ENCODE measurements at regions not wholly inside any gene's neighbourhood (a gene's known extent, or its start where the extent isn't known, plus 50 kb on each side); places are given as distances from the start of the nearest gene placed in this dataset.

DNA sequence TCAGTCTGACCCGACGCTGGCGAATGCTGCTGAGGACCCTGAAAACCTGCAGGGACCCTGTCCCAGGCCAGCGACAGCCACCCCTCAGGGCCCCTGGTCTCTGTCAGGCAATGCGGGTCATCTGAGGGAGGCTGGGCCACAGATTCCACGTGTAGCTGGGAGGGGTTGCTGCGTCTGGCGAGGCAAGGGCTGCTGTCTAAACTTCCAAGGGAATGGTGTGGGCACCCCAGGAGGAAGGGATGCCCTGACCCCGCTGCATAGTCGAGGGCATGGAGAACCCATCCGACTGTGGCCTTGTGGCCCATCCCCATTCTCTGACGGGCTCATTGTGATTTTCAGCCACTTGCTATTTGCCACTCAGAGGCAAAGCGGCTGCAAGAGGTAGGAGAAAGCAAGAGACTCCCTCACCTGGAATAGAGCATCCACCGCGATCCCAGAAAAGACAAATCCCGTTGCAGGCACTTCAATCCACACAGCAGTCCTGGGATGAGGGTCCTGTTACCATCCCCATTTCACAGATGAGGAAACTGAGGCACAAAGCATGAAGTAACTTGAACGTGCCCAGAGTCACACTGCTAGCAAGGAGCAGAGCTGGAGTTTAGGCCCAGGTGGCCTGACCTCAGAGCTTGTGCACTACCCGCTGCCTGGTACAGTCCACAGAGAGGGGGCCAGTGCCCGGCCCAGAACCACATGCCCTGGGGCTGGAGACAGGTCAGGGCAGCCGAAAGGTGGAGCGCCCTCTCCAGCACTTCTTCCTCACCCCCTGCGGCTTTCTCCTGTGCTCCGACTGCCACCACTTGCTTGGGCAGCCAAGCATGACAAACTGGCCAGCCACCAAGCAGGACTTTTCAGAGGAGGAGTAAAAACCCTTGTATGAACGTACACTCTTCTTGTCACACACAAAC is 163.8 kb upstream of the KLF14 start:
- DNase-seq (ENCODE audit: low spot score), result no peak

DNA sequence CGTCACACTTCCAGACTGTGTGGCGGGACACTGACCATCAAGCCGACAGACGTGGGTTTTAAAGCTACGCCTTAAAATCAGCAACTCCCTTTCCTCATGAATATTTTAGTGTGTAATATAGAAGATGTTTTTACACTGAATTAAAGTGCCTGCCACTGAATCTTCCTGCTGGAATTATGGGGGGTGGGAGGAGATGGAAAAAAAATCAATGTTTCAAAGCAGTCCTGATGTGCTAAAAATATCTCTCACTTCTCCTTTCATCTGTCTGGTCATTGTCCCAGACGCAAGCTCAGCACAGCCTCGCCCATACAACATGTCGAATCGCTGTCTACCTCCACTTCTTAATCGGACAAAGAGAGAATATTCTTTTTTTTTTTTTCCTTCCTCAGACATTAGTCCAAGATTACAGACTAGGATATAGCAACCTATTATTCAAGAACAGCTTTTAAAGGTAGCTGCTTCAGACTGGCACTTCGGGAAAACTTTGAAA is 165.1 kb upstream of the KLF14 start:
- no peak for DNase-seq (ENCODE audit: low spot score)

DNA sequence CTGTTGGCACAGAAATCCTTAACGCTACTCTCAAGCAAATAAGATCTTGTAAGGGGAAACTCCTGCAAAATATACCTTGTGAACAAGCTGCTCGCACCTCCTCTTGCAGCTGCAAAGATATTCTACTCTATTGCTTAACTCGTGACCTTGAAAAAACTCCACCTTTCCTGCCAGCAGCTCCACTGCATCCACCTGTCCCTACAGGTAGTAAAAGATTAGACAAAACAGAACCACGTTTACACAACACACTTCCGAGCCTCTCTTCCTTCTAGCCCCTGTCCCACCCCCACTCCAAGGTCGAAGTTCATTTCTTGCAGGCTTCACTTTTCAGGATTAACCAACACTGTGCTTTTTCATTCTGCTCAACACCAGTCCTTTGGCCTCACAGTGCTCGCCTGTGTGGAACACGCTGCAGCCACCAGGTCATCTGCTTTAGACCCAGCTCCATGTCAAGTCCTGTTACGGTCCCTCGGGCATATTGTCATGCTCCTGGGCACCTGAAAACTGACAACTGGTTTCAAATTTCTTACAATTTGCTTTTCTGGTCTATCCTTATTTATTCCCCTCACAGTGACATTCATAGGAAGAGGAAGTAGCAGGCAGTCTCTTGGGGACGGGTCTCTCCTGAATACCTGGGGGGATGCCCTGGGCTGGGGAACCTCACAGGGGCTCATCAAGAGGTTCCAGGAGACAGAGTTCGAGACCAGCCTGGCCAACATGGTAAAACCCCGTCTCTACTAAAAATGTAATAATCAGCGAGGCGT is 165.8 kb upstream of the KLF14 start:
- no peak for DNase-seq (ENCODE audit: low spot score)

DNA sequence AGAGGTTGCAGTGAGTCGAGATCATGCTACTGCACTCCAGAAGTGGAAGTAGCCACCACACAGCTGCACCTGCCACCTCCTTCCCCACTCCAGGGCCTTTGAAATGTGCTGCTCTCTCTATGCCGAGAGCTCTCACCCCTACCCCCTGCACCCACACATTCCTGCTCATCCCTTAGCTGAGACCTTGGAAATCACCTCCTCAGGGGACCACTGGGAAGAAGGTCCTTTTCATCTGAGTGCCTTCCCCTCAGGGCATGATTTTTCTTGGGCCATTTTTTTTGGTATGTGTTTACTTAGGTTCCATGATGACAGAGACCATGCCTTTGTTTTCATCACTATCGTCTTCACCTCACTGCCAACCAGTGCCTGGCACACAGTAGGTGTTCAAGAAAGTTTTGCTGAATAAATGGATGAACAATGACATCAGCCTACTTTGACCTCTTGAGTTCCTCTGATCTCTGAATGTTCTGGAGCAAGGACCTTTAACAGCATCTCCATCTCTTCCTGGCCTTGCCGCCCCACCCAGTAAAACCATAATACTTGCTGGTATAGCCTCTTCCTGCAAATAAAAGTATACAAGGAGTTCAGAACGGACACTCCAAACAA is 166.6 kb upstream of the KLF14 start:
- no peak for DNase-seq (ENCODE audit: low spot score)

DNA sequence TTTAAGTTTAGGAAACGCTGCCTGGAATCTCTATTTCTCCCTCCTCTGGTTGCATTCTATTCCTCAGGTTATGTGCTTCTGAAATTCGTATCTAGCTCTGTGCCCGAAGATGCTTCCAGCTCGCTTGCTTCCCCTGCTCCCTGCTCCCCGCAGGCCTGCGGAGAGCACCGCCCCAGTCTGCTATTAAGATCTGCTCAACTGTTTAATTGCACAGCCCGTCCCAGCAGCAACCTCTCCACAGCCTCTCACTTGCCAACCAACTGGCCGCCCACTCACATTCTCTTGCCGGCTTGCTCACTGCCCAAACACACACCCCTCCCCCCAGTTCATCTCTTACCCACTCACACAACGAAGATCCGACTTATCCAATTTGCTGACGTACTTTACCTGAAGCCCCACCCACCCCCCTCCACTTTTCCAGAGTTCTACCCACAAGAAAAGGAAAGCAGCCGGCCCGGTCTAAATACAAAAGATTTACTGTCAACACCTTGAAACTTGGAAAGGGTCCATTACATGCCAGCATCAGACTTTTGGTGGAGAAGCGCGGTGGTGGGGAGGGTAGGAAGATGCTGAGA is 167.3 kb upstream of the KLF14 start:
- DNase-seq (ENCODE audit: low spot score), result no peak

DNA sequence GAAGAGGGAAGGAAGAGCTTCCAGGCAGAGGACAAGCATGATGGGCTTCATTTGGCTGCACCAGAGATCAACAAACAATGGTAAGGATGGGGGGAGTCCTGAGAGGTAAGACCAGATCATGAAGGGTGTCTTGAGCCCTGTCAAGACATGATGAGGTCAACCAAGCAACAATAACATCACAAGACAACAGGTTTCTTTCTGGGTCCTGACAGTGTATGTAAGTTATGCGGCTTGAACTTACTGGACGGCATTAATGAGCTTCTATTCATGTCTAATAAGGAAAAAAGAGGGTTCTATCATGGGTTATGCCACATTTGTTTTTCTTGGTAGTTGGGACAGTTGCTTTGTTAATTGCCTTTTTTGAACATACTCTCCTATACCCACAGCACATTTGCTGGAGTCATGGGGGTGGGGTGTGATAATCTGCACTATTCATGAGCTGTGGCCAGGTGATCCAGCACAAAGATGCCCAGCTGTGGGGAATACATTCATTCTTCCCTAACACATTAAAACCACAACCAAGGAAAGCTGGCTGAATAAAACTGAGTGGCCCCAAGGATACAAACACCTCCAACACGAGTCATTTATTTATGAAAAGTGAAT is 168.8 kb upstream of the KLF14 start:
- no peak for DNase-seq (ENCODE audit: low spot score)

DNA sequence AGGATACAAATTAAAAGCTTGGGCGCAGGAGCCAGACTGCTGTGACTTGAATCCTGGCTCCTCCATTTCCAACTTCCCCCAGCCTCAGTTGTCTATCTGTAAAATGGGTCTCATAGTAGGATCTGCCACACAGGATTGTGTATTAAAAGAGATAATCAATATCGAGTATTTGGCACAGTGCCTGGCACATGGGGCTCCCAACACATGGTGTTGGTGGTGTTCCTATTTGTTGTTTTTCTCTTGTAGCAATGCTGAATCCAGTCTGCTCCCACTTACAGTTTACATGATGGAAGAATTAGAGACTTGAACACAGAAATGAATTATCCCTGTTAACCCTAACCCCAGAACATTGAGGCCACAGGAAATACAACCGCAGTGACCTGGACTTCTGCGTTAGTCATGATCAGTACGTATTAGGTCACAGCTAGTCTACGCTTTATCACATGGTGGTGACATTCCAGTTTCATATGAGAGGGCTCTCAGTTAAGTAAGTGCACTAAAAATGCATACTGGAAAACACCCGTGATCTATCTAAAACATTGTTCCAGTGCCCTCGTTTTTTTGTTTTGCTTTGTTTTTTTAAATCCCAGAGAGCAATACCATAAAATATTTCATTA is 169.5 kb upstream of the KLF14 start:
- DNase-seq (ENCODE audit: low spot score), result no peak

DNA sequence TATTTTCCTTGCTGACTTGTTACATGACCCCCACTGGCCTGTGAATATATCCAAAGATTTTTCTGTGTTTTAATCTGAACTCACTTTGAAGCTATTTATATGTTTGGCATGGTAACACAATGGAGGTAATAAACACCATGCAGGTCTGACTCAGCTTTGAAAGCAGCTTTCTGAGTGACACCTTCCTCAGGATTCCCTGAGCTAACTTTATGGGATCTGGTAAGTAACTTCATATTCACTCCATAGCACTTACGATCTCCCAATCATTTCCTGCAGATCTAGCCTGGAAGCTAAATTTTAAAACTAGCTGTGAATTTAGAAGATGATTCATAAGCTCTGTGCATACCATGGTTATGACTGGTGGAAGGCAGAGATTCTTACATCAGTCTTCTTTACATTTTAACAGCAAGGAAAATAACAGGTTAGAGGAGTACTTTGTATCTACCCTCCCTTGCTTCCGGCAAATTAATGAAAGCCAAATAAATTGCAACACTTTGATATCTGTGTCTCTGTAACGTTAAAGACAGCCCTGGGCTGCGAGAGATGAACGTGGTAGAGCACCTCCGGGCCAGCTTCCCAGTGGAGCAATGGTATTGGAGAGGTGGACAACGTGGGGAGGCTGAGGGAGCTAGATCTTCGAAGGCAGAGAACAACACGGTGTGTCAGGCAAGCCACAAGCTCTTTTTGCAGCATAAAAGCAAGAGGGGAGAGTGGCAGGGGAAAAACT is 170.2 kb upstream of the KLF14 start:
- DNase-seq (ENCODE audit: low spot score), result no peak

DNA sequence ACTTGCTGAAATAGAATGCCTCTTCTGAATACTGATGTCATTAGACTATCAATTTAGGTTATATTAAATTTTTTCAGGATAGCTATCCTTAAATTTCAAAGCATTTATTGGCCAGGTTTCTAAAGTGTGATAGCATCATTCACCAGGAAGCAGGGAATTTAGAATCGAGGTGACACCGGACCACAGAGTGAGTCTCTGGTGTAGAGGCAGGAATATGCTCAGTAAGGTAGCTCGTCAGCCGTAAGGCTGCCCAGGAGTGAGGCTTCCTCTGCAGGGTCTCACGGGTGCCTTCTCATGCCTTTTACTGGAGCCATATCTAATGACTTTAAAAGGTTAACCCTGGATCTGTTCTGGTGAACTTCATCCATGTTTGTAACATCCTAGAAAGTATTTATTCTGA is 170.8 kb upstream of the KLF14 start:
- no peak for DNase-seq (ENCODE audit: low spot score)

DNA sequence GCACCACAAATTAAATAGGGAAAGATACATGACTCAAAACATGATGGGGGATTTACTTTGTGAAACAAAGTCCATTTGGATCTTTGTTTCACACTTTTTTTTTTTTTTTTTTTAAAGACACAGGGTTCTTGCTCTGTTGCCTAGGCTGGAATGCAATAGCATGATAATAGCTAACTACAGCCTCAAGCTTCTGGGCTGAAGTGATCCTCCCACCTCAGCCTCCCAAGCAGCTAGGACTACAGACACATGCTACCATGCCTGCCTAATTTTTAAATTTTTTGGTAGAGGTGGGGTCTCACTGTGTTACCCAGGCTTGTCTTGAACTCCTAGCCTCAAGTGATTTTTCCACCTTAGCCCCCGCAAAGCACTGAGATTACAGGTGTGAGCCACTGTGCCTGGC is 172.6 kb upstream of the KLF14 start:
- DNase-seq (ENCODE audit: low spot score), result no peak

DNA sequence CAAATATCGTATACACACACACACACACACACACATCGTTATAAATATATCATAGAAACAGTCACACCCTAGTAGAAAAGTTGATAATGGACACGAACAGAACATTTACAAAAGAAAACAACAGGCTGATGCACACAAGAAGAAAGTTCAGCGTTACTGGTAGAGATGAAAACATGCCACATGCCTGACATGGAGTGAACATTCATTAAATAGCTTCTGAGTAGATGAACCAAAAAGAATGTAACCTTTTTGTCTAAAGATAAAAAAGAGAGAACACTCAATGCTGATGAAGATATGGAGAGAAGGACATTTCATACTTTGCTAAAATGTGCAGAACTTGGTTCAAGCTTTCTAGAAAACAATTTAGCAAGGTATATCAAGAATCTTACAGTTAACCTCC is 173.4 kb upstream of the KLF14 start:
- DNase-seq (ENCODE audit: low spot score), result no peak

DNA sequence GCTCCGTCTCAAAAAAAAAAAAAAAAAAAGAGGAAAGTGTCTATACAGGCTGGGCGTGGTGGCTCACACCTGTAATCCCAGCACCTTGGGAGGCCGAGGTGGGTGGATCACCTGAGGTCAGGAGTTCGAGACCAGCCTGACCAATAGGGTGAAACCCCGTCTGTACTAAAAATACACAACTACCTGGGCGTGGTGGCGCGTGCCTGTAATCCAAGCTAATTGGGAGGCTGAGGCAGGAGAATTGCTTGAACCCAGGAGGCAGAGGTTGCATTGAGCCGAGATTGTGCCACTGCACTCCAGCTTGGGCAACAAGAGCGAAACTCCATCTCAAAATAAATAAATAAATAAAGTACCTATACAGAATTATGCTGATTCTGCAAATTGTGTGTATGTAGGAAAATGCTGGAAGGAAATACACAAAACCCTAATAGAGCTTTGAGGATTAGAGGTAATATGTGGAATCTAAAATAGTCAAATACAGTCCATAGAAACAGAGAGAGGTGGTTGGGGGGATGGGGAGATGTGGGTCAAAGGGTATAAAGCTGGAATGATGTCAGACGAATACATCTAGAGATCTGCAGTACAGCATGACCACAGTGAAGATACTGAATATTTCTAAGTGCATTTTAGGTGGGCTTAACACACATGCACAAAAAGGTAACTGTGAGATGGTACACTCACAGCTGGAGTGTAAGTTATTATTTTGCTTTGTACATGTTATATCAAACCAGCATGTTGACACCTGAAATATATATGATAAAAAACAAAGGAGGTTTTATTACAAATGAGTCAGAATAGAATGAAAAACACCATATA is 174.5 kb upstream of the KLF14 start:
- no peak for DNase-seq (ENCODE audit: low spot score)

DNA sequence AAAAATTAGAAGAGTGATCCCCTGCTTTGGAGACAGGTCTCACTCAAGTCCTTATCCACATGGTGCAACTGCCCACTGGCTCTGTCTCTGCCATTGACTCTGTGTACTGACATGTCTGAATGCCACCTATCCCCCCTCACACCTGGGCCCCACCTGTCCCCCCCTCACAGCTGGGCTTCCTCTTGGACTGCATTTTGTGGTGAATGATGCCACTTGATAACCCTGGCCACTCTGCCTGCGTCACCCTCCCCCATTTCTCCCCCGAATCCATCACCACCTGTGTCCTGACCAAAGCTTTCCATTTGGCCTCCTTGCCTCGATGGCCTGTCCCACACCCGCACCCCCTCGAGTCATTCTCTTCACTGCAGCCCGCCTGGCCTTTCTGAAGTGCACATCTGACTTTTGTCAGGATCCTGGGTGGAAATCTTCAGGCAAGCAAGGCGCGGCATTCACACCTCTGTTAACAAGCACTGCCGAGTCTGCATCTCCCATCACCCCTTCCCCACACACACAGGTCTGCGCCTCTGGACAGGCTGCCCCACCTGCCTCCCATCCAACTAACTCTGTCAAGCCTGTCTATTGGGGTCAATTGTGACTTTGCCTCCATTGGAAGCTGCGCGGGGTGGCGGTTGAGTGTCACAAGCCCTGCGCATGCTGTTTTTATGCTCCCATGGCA is 175.3 kb upstream of the KLF14 start:
- no peak for DNase-seq (ENCODE audit: low spot score)

DNA sequence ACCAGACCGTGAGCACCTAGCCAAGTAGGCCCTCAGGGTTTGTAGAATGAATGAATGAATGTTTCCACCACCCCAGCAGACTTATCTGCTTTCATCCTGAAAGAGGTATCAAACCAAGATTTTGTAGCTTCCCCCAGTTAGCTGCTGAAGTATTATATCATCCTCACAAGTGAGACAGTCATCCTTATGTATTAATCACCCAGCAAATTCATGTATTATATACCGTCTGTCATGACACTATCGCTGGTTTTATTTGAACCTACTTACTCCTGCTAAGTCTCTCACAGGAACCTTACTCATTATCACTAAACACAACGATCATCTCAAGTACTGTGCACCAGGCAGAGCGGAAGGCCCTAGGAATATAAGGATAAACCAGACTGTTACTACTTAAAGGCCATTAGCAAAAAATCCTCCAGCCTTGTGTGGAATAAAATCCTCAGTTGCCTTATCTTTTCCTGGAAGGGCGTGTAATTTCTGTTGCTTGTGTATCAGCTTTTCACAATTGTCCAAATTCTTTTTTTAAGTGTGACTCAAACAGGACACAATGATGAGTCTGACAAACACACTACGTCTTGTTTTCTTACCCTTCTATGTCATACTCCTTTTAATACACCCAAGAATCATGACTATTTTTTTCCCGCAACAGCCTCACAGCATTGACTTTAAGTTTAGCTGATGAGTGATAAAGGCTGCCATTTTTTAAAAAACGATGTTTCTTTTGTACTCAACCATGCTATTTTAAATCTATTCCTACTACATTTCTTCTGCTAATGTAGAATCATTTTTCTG is 176.1 kb upstream of the KLF14 start:
- DNase-seq (ENCODE audit: low spot score), result no peak

DNA sequence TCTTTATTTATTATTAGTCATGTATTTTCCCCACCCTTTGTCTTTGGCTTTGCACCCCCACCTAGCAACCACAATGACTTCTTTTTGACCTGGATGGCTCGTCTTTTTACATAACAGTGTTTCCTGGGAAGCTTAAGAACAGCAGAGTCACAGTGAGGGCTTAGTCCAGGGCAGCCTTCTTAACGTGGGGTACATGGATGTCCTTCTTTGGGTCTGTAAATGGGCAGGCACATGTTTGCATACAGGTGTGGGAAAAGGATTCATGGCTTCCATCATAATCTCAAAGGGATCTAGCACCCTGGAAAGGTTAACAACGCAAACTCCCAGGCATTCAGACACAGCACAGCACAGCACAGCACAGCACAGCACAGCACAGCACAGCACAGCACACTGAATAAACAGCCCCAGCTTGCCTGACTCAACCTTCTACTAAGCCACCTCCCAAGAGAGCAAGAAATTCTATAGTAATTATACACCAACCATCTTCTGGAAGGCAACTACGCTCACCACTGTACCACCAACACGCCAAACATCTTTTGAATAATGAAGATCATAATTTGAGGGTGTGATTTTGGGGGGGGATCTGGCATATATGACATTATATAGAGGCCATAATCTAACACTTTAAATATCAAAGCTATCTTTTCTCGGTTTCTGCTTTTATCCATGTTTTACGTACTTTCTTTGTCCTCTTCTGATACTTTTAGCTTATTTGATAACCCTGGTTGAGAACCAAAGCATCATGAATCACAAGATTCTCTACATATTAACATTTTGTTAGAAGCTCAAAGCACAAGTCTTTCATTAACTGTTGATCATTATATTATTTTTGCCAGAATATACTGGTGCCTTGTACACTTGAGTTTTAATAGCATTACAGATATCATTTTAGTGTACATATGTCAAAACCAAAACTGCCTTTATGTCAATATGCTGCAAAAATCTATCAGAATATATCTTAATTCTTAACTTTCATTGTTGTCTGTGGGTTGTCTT is 177.2 kb upstream of the KLF14 start:
- DNase-seq (ENCODE audit: low spot score), result no peak

DNA sequence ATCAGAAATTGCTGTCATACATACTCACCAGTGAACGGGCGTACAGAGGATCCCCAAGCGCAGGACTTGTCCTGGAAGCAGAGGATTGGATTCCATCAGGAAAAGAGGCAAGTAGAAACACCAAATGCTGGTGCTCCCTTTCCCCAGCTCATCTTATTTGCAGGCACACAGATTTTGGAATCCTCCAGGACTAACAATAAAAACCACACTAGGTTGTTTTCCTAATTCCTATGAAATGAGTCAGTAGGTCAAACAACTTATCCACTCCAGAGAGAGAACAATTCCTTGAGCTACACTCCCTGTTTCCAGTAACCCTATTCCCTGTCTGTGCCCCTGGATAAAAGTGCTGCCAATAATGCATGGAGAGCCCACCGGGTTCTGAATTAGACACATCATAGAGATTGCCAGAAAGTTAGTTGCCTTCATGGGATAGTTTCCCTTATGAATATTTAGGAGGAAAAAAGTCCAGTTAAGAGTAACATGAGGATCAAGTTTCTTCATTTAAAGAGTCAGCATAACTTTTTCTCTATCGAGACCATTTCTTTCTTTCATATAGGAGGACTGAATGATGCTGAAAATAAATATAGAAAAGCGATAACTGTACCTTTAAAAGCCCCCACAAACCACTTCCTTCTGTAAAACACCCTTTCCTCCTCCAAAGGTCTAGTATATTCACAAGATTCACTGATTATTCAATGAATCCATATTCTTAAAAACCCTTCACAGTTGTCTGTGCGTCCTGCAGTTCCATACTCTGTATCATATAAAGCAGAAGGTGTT is 178.3 kb upstream of the KLF14 start:
- DNase-seq (ENCODE audit: low spot score), result no peak

Measured in globus pallidus (tissue), 1 donor.